Keratinocyte (primary cell): ENCODE measurements at regions not wholly inside any gene's neighbourhood (a gene's known extent, or its start where the extent isn't known, plus 50 kb on each side); places are given as distances from the start of the nearest gene placed in this dataset.

Source experiments
- DNase-seq: peaks from one replicate; pipeline ENCODE4 v3.0.0-alpha.2; 2011; ENCODE audit warnings: low read depth, missing footprints, low spot score
- FAIRE-seq: peaks from 2 replicates; lab custom pipeline; 2011; peaks lifted over from hg19 to GRCh38; lab: Jason Lieb, UNC
- H2AFZ ChIP-seq: 2 replicates; pipeline ENCODE4 v1.6.0; 2012; ENCODE audit warnings: low read length, control low read depth, inconsistent platforms; ENCODE audit not compliant: control insufficient read depth
- H3K27ac ChIP-seq: 2 replicates; pipeline ENCODE4 v1.5.1; 2011; ENCODE audit warnings: low read length; ENCODE audit not compliant: control insufficient read depth, insufficient read depth
- H3K27me3 ChIP-seq: 3 replicates; pipeline ENCODE4 v1.6.0; 2011; ENCODE audit warnings: low read length; ENCODE audit not compliant: control insufficient read depth, insufficient read depth; ENCODE audit errors: extremely low read depth
- H3K36me3 ChIP-seq, 2 experiments: 2 replicates in 1 of 2; 3 replicates in 1 of 2; pipeline ENCODE4 v1.5.1; 2011; ENCODE audit warnings: low read length in 2 of 2, mild to moderate bottlenecking in 1 of 2; ENCODE audit not compliant: control insufficient read depth in 2 of 2, insufficient read depth in 2 of 2; ENCODE audit errors: extremely low read depth in 1 of 2
- H3K4me1 ChIP-seq: 3 replicates; pipeline ENCODE4 v1.5.1; 2011; ENCODE audit warnings: low read length; ENCODE audit not compliant: control insufficient read depth, insufficient read depth; ENCODE audit errors: extremely low read depth
- H3K4me2 ChIP-seq: 3 replicates; pipeline ENCODE4 v1.6.0; 2011; ENCODE audit warnings: low read depth, low read length; ENCODE audit not compliant: control insufficient read depth, insufficient read depth; ENCODE audit errors: extremely low read depth
- H3K4me3 ChIP-seq, 3 experiments: fragments of 200-600 bp in 1 of 3; sonication (generic) in 1 of 3; 2 replicates in 2 of 3; 3 replicates in 1 of 3; pipeline ENCODE4 v1.5.1; 2011 to 2016; ENCODE audit warnings: low read length in 3 of 3, mild to moderate bottlenecking in 3 of 3, control low read depth in 2 of 3, inconsistent platforms in 1 of 3, low read depth in 1 of 3, mixed read lengths in 1 of 3, mixed run types in 1 of 3, moderate library complexity in 1 of 3; ENCODE audit not compliant: control insufficient read depth in 2 of 3, insufficient read depth in 2 of 3; ENCODE audit errors: extremely low read depth in 1 of 3
- H3K79me2 ChIP-seq: 2 replicates; pipeline ENCODE4 v1.6.0; 2012; ENCODE audit warnings: low read length; ENCODE audit not compliant: control insufficient read depth, insufficient read depth
- H3K9ac ChIP-seq: 3 replicates; pipeline ENCODE4 v1.6.0; 2011; ENCODE audit warnings: low read length; ENCODE audit not compliant: control insufficient read depth, insufficient read depth; ENCODE audit errors: extremely low read depth
- H3K9me1 ChIP-seq: 3 replicates; pipeline ENCODE4 v1.6.0; 2011; ENCODE audit warnings: low read length; ENCODE audit not compliant: control insufficient read depth, insufficient read depth; ENCODE audit errors: extremely low read depth
- H3K9me3 ChIP-seq: 2 replicates; pipeline ENCODE4 v1.5.1; 2012; ENCODE audit warnings: low read depth, low read length; ENCODE audit not compliant: control insufficient read depth
- H4K20me1 ChIP-seq: 3 replicates; pipeline ENCODE4 v1.6.0; 2011; ENCODE audit warnings: low read length; ENCODE audit not compliant: control insufficient read depth, insufficient read depth; ENCODE audit errors: extremely low read depth
- CTCF ChIP-seq, 3 experiments: IDR thresholded peaks in 1 of 3; conservative IDR thresholded peaks in 1 of 3; optimal IDR thresholded peaks in 1 of 3; 2 replicates in 2 of 3; 3 replicates in 1 of 3; pipeline versions ENCODE3 to v1.5.1; 2011; ENCODE audit warnings: low read length in 3 of 3, mild to moderate bottlenecking in 3 of 3, moderate library complexity in 2 of 3, control low read depth in 1 of 3, inconsistent platforms in 1 of 3; ENCODE audit not compliant: insufficient read depth in 2 of 3; ENCODE audit errors: extremely low read depth in 1 of 3
- EZH2 ChIP-seq: IDR thresholded peaks from one replicate; pipeline ENCODE4 v1.6.1; 2012; ENCODE audit warnings: inconsistent platforms, mild to moderate bottlenecking, low read length, moderate library complexity
- dilution Hi-C: fragments of 300-500 bp; cut with MboI; formaldehyde crosslinking; loops from one replicate; pipeline ENCODE4 v1.7.0; 2020; ENCODE audit warnings: low sequenced_read_pairs; ENCODE audit not compliant: extremely low pct_ligation_motif_present

GRCh38 chr14:101046071-101046470, 142.5 kb upstream of the RTL1 start:
- H3K4me2 ChIP-seq, result no peak overlapping the region
- TF ChIP-seq EZH2, result no peak
- no peak for TF ChIP-seq CTCF (optimal IDR thresholded peaks at IDR 0.05 in 1 of 3, IDR thresholded peaks at IDR 0.05 in 1 of 3, conservative IDR thresholded peaks at IDR 0.05 in 1 of 3; ENCODE audit: extremely low read depth in 1 of 3, insufficient read depth in 2 of 3, low read length in 3 of 3)
- dilution Hi-C loops, result no loop called here
- H3K9ac ChIP-seq, result no peak overlapping the region
- DNase-seq, result no peak
- no peaks in the 10 kb centered on the region for H3K27me3 ChIP-seq
- no peaks in the 10 kb centered on the region for H3K4me1 ChIP-seq
- H3K9me3 ChIP-seq, result peaks cover 8% of the 10 kb centered on the region
- H3K27ac ChIP-seq, result no peak overlapping the region
- H3K36me3 ChIP-seq, result no peaks in the 10 kb centered on the region
- no peak for FAIRE-seq
- no peaks in the 10 kb centered on the region for H3K79me2 ChIP-seq
- H3K4me3 ChIP-seq, result no peak overlapping the region
- no peak overlapping the region for H2AFZ ChIP-seq
- no peaks in the 10 kb centered on the region for H4K20me1 ChIP-seq
- H3K9me1 ChIP-seq, result no peaks in the 10 kb centered on the region

DNA sequence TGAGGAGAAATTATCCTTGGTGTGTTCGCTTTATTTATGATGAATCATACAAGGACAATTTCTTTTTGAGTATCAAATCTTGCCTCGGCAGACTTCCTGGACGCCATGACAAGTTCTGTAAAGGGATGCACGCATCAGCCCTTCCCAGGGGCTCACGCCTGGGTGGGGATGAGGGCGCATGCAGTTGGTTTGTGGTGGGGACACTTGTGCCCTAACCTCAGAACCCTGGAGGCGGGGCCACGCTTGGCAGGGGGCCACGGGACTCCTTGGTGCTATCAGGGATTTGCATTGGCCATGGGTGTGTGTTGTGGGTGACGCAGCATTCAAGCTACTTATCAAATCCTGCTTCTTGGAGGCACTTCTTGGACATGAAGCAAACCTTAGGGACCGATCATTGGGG, 143.8 kb upstream of the RTL1 start:
- TF ChIP-seq EZH2 (no peak), CTCF (optimal IDR thresholded peaks at IDR 0.05 in 1 of 3, IDR thresholded peaks at IDR 0.05 in 1 of 3, conservative IDR thresholded peaks at IDR 0.05 in 1 of 3; ENCODE audit: extremely low read depth in 1 of 3, insufficient read depth in 2 of 3, low read length in 3 of 3) (no peak)
- peaks cover 8% of the 10 kb centered on the region for H3K9me3 ChIP-seq
- H3K4me2 ChIP-seq, result no peak overlapping the region
- no peak overlapping the region for H3K4me3 ChIP-seq
- no peaks in the 10 kb centered on the region for H3K79me2 ChIP-seq
- no peaks in the 10 kb centered on the region for H3K27me3 ChIP-seq
- no peaks in the 10 kb centered on the region for H3K36me3 ChIP-seq
- FAIRE-seq (no peak), DNase-seq (no peak)
- H3K27ac ChIP-seq, result no peak overlapping the region
- no peaks in the 10 kb centered on the region for H4K20me1 ChIP-seq
- dilution Hi-C loops, result no loop called here
- no peaks in the 10 kb centered on the region for H3K4me1 ChIP-seq
- H2AFZ ChIP-seq, result no peak overlapping the region
- no peak overlapping the region for H3K9ac ChIP-seq
- H3K9me1 ChIP-seq, result no peaks in the 10 kb centered on the region
